ENCODE measurements at regions not wholly inside any gene's neighbourhood (a gene's known extent, or its start where the extent isn't known, plus 50 kb on each side); places are given as distances from the start of the nearest gene placed in this dataset.

GRCh38 chr6:169079650-169080049 is 174.0 kb downstream of the THBS2 start:
- TF ChIP-seq EZH2phosphoT487 (IDR thresholded peaks at IDR 0.05; ENCODE audit: low read length) = no peak
- no peak for TF ChIP-seq CTCF (IDR thresholded peaks at IDR 0.05; ENCODE audit: low read length)
